ENCODE measurements at regions not wholly inside any gene's neighbourhood (a gene's known extent, or its start where the extent isn't known, plus 50 kb on each side); places are given as distances from the start of the nearest gene placed in this dataset.

GRCh38 chr14:65222440-65222858, 120.1 kb upstream of the MAX start:
- no peak overlapping the region for H3K27ac ChIP-seq
- H3K4me3 ChIP-seq = no peak overlapping the region
- TF ChIP-seq CTCF (IDR thresholded peaks at IDR 0.05) = peak; percentile 45
- no peak for DNase-seq (ENCODE audit: low spot score)

GRCh38 chr14:65223636-65224035, 121.3 kb upstream of the MAX start:
- Histone ChIP-seq H3K27ac (no peak overlapping the region), H3K4me3 (no peak overlapping the region)
- no peak for DNase-seq (ENCODE audit: low spot score)
- TF ChIP-seq CTCF (IDR thresholded peaks at IDR 0.05) = no peak

- no peak overlapping the region for H3K27ac ChIP-seq
- no peak overlapping the region for H3K4me3 ChIP-seq
- no peak for DNase-seq (ENCODE audit: low spot score)
These were observed 122.5 kb upstream of the MAX start for GRCh38 chr14:65224799-65225198.

GRCh38 chr14:65225299-65226159, 123.2 kb upstream of the MAX start:
- Histone ChIP-seq H3K27ac (no peak overlapping the region), H3K4me3 (no peak overlapping the region)
- TF ChIP-seq CTCF (IDR thresholded peaks at IDR 0.05) = no peak
- no peak for DNase-seq (ENCODE audit: low spot score)

More at GRCh38 chr14:65224799-65225198, 122.5 kb upstream of the MAX start:
- TF ChIP-seq CTCF (IDR thresholded peaks at IDR 0.05) = no peak

- no peak for DNase-seq (ENCODE audit: low spot score)
These were observed 124.7 kb upstream of the MAX start for GRCh38 chr14:65226824-65227604.

GRCh38 chr14:65228436-65228835, 126.1 kb upstream of the MAX start:
- H3K27ac ChIP-seq = no peak overlapping the region
- no peak overlapping the region for H3K4me3 ChIP-seq
- TF ChIP-seq CTCF (IDR thresholded peaks at IDR 0.05) = no peak
- no peak for DNase-seq (ENCODE audit: low spot score)

More at GRCh38 chr14:65226824-65227604, 124.7 kb upstream of the MAX start:
- Histone ChIP-seq H3K4me3 (no peak overlapping the region), H3K27ac (peak overlapping the region in 1 of 2 donors; percentile 25)
- TF ChIP-seq CTCF (IDR thresholded peaks at IDR 0.05) = no peak

All from coronary artery (tissue), 2 donors.